ENCODE measurements at regions not wholly inside any gene's neighbourhood (a gene's known extent, or its start where the extent isn't known, plus 50 kb on each side); places are given as distances from the start of the nearest gene placed in this dataset.

GRCh38 chr11:70880416-70880815 is 372.0 kb downstream of the SHANK2 start:
- no peak for TF ChIP-seq CTCF (IDR thresholded peaks at IDR 0.05; ENCODE audit: borderline replicate concordance, extremely low read depth, low read length, poor library complexity, severe bottlenecking)
- no peak for TF ChIP-seq EZH2 (IDR thresholded peaks at IDR 0.05; ENCODE audit: borderline replicate concordance, low read depth, low read length, severe bottlenecking)
